MM.1S (cell line): ENCODE measurements at regions not wholly inside any gene's neighbourhood (a gene's known extent, or its start where the extent isn't known, plus 50 kb on each side); places are given as distances from the start of the nearest gene placed in this dataset.

Experiments
- DNase-seq: peaks from one replicate; pipeline ENCODE4 v3.0.0-alpha.2; 2015
- H2AFZ ChIP-seq: fragments of 300-600 bp; sonication (generic); 2 replicates; pipeline ENCODE4 v1.6.0; 2016; ENCODE audit warnings: antibody characterized with exemption, low read length
- H3F3A ChIP-seq: fragments of 300-600 bp; sonication (generic); 2 replicates; pipeline ENCODE4 v1.6.1; 2016; ENCODE audit warnings: mild to moderate bottlenecking, antibody characterized with exemption, low read length, moderate library complexity, mixed read lengths; ENCODE audit not compliant: insufficient read depth
- H3K27ac ChIP-seq: fragments of 300-600 bp; sonication (generic); 2 replicates; pipeline ENCODE4 v1.5.1; 2016; ENCODE audit warnings: mild to moderate bottlenecking, low read length
- H3K27me3 ChIP-seq: fragments of 300-600 bp; sonication (generic); replicated peaks from 2 replicates; pipeline ENCODE4 v1.6.0; 2016; ENCODE audit warnings: low read length; ENCODE audit not compliant: insufficient read depth
- H3K36me3 ChIP-seq: fragments of 300-600 bp; sonication (generic); replicated peaks from 2 replicates; pipeline ENCODE4 v1.6.1; 2016; ENCODE audit warnings: mild to moderate bottlenecking, low read length, mixed read lengths; ENCODE audit not compliant: insufficient read depth
- H3K4me1 ChIP-seq: fragments of 300-600 bp; sonication (generic); 2 replicates; pipeline ENCODE4 v1.6.1; 2016; ENCODE audit warnings: low read length, mixed read lengths
- H3K4me2 ChIP-seq: fragments of 300-600 bp; sonication (generic); 2 replicates; pipeline ENCODE4 v1.6.0; 2016; ENCODE audit warnings: low read depth, low read length
- H3K4me3 ChIP-seq: fragments of 300-600 bp; sonication (generic); 2 replicates; pipeline ENCODE4 v1.5.1; 2016; ENCODE audit warnings: low read length, mixed read lengths
- H3K79me2 ChIP-seq: fragments of 300-600 bp; sonication (generic); 2 replicates; pipeline ENCODE4 v1.6.1; 2016; ENCODE audit warnings: mixed run types, low read length, mixed read lengths
- H3K9ac ChIP-seq: fragments of 300-600 bp; sonication (generic); 2 replicates; pipeline ENCODE4 v1.6.1; 2016; ENCODE audit warnings: low read length, mixed read lengths
- H3K9me2 ChIP-seq: fragments of 300-600 bp; sonication (generic); replicated peaks from 2 replicates; pipeline ENCODE4 v1.6.1; 2016; ENCODE audit warnings: mild to moderate bottlenecking, low read length, mixed read lengths; ENCODE audit not compliant: insufficient read depth
- H3K9me3 ChIP-seq: fragments of 300-600 bp; sonication (generic); replicated peaks from 2 replicates; pipeline ENCODE4 v1.6.1; 2016; ENCODE audit warnings: mild to moderate bottlenecking, low read length, mixed read lengths; ENCODE audit not compliant: insufficient read depth
- H4K20me1 ChIP-seq: fragments of 300-600 bp; sonication (generic); 2 replicates; pipeline ENCODE4 v1.6.1; 2016; ENCODE audit warnings: mild to moderate bottlenecking, low read length, moderate library complexity, mixed read lengths; ENCODE audit not compliant: insufficient read depth
- EZH2 ChIP-seq: fragments of 300-600 bp; sonication (generic); optimal IDR thresholded peaks from 2 replicates; pipeline ENCODE3; 2017; ENCODE audit warnings: low read depth, mild to moderate bottlenecking, antibody characterized with exemption, low read length, mixed read lengths
- EZH2phosphoT487 ChIP-seq: fragments of 300-600 bp; sonication (generic); IDR thresholded peaks from 2 replicates; pipeline ENCODE4 v1.6.1; 2018; ENCODE audit warnings: antibody characterized with exemption, low read length
- TF ChIP-seq, protein P1 (sequence below): fragments of 300-600 bp; sonication (generic); IDR thresholded peaks from 2 replicates; pipeline ENCODE4 v1.5.1; 2016; ENCODE audit warnings: antibody characterized with exemption, low read length, mixed read lengths

DNA sequence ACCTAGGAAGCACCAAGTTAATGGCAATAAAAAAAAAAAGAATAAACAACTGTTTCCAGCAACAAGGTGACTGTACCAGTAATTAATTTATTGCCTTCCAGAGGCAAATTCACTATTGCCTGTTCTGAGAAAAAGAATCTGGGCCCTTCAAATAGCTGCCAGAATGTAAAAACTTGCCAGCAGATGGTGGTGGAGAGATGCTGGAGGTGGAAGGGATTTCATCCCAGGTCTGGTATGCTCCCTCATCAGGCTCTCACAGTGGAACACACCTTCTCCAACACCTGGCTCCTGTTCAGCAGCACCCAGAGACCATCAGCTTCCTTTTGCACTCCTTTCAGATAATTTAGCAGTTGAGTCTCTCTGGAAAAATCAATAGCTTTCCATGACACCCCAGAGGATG is 792.9 kb upstream of the ADAMTS5 start:
- H2AFZ ChIP-seq = no peak overlapping the region
- H3K4me1 ChIP-seq = no peaks in the 10 kb centered on the region
- no peak overlapping the region for H3K4me3 ChIP-seq
- H3K79me2 ChIP-seq = no peaks in the 10 kb centered on the region
- DNase-seq = no peak
- TF ChIP-seq, protein P1, sequence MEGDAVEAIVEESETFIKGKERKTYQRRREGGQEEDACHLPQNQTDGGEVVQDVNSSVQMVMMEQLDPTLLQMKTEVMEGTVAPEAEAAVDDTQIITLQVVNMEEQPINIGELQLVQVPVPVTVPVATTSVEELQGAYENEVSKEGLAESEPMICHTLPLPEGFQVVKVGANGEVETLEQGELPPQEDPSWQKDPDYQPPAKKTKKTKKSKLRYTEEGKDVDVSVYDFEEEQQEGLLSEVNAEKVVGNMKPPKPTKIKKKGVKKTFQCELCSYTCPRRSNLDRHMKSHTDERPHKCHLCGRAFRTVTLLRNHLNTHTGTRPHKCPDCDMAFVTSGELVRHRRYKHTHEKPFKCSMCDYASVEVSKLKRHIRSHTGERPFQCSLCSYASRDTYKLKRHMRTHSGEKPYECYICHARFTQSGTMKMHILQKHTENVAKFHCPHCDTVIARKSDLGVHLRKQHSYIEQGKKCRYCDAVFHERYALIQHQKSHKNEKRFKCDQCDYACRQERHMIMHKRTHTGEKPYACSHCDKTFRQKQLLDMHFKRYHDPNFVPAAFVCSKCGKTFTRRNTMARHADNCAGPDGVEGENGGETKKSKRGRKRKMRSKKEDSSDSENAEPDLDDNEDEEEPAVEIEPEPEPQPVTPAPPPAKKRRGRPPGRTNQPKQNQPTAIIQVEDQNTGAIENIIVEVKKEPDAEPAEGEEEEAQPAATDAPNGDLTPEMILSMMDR = no peak
- TF ChIP-seq EZH2 (no peak), EZH2phosphoT487 (no peak)
- H3K27me3 ChIP-seq = no peaks in the 10 kb centered on the region
- no peaks in the 10 kb centered on the region for H3K9me3 ChIP-seq
- H3K9me2 ChIP-seq = no peaks in the 10 kb centered on the region
- no peak overlapping the region for H3K27ac ChIP-seq
- no peaks in the 10 kb centered on the region for H3K36me3 ChIP-seq
- no peak overlapping the region for H3K4me2 ChIP-seq
- H3K9ac ChIP-seq = no peak overlapping the region
- no peaks in the 10 kb centered on the region for H3F3A ChIP-seq
- H4K20me1 ChIP-seq = no peaks in the 10 kb centered on the region

DNA sequence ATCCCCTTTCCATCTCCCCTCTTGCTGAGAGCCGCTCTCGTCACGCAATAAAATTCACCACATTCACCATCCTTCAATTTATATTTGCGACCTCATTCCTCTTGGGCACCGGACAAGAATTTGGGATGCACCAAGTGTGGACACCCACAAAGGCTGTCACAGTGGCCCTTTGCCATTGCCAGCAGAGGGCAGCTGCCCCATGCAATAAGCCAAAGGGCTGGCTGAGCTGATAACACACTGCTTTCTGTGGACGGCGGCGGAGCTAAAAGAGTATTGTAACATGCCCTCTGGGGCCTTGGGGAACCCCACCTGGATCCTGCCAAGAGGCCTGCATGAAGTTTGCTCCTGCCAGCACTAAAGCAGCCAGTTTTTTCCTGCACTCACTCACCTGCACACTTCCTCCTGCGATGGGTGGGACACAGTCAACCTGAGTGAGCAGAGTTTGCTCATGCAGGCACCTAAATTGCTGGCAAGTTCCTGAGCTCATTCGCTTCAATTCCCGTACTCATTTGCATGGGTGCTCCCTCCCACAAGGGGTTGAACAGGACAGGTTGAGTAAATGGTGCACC is 792.3 kb upstream of the ADAMTS5 start:
- Histone ChIP-seq H4K20me1 (no peaks in the 10 kb centered on the region), H3K4me2 (no peak overlapping the region), H2AFZ (no peak overlapping the region), H3K27me3 (no peaks in the 10 kb centered on the region), H3K27ac (no peak overlapping the region), H3K4me1 (no peaks in the 10 kb centered on the region), H3K9me3 (no peaks in the 10 kb centered on the region), H3K9me2 (no peaks in the 10 kb centered on the region), H3K79me2 (no peaks in the 10 kb centered on the region), H3K9ac (no peak overlapping the region), H3K36me3 (no peaks in the 10 kb centered on the region), H3F3A (no peaks in the 10 kb centered on the region), H3K4me3 (no peak overlapping the region)
- no peak for DNase-seq
- TF ChIP-seq EZH2phosphoT487 (no peak), EZH2 (no peak)
- TF ChIP-seq, protein P1 = no peak

DNA sequence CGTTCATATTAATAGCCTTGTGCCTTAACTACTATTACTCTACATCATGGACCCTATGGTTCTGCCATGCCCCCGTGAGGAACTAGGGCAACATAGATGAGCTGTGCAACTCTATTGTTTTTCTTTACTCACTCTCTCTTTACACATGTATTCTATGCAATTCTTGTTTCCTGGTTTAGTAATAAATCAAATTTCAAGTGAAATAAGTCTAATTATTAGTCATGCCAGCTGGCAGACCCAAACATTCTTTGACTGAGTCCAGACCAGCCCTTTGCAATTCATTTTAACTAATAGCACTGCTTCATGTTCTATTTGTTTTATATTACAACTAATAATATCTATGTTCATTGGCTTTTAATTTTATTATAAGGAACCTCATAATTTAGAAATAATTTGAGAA is 789.3 kb upstream of the ADAMTS5 start:
- H2AFZ ChIP-seq = no peak overlapping the region
- no peak overlapping the region for H3K9ac ChIP-seq
- DNase-seq = no peak
- H3K79me2 ChIP-seq = no peaks in the 10 kb centered on the region
- no peaks in the 10 kb centered on the region for H3K4me1 ChIP-seq
- H3K9me3 ChIP-seq = no peaks in the 10 kb centered on the region
- H3K27me3 ChIP-seq = no peaks in the 10 kb centered on the region
- TF ChIP-seq EZH2 (no peak), EZH2phosphoT487 (no peak)
- TF ChIP-seq, protein P1 = no peak
- H3K9me2 ChIP-seq = no peaks in the 10 kb centered on the region
- H4K20me1 ChIP-seq = no peaks in the 10 kb centered on the region
- no peak overlapping the region for H3K4me2 ChIP-seq
- no peak overlapping the region for H3K4me3 ChIP-seq
- no peak overlapping the region for H3K27ac ChIP-seq
- H3F3A ChIP-seq = no peaks in the 10 kb centered on the region
- H3K36me3 ChIP-seq = no peaks in the 10 kb centered on the region
